ENCODE measurements at regions not wholly inside any gene's neighbourhood (a gene's known extent, or its start where the extent isn't known, plus 50 kb on each side); places are given as distances from the start of the nearest gene placed in this dataset.

DNA sequence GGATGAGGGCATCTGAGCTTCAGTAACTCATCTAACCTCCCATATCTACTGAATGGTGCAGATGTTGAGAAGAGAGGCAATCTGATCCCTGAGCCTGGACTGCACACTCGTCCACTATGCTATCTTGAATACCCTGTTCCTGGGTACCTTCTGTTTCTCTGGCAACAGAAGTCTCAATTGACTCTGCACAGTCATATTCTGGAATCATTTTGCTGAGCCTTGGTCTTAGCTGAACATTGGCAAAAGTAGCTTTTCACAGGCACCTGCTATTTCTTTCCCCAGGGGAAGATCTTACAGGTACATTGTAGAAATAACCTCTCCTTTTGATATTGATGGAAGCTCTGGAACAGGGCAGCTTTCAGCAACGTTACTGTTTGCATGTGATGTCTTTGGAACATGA, 161.5 kb upstream of the GPR101 start:
- Histone ChIP-seq H3K27me3 (ENCODE audit: control insufficient read depth in 2 of 2, insufficient read depth in 2 of 2, low read length in 2 of 2) (peaks cover 0 to 2% of the 10 kb centered on the region in 2 donors), H3K4me1 (ENCODE audit: control insufficient read depth in 1 of 2, insufficient read depth in 2 of 2, low read length in 2 of 2) (no peaks in the 10 kb centered on the region), H3K36me3 (replicated peaks in 1 of 2; ENCODE audit: control insufficient read depth in 1 of 2, insufficient read depth in 2 of 2, low read length in 2 of 2) (no peaks in the 10 kb centered on the region), H3K79me2 (ENCODE audit: insufficient read depth, low read length) (no peaks in the 10 kb centered on the region), H3K9me3 (replicated peaks in 1 of 2; ENCODE audit: control insufficient read depth in 1 of 2, insufficient read depth in 1 of 2, low read length in 2 of 2) (no peaks in the 10 kb centered on the region), H3K4me2 (replicated peaks; ENCODE audit: extremely low read depth, low read length, poor library complexity, severe bottlenecking) (no peak overlapping the region), H3K27ac (ENCODE audit: low read depth in 1 of 2, low read length in 2 of 2) (no peak overlapping the region), H3K4me3 (replicated peaks in 1 of 3; ENCODE audit: low read depth in 2 of 3, low read length in 3 of 3) (no peak overlapping the region), H4K20me1 (ENCODE audit: insufficient read depth, low read length) (no peaks in the 10 kb centered on the region), H3K9ac (ENCODE audit: insufficient read depth, low read length, poor library complexity, severe bottlenecking) (no peak overlapping the region), H2AFZ (ENCODE audit: insufficient read depth, low read depth, low read length, poor library complexity, severe bottlenecking) (no peak overlapping the region)
- H3K9me3 Mint-ChIP-seq: no peaks in the 10 kb centered on the region
- peaks cover 0 to 8% (median 3%) of the 10 kb centered on the region in 3 donors for H3K27me3 Mint-ChIP-seq (ENCODE audit: low read depth in 3 of 3)
- no peak overlapping the region for H3K4me3 Mint-ChIP-seq
- intact Hi-C loops (cut with micrococcal nuclease): no loop called here
- no peaks in the 10 kb centered on the region for H3K4me1 Mint-ChIP-seq
- no CpG with 5 or more reads among the region's 2 CpGs for WGBS (ENCODE audit: insufficient coverage)
- no peak for DNase-seq
- H3K27ac Mint-ChIP-seq: no peak overlapping the region
- no peaks in the 10 kb centered on the region for H3K36me3 Mint-ChIP-seq
- TF ChIP-seq, protein P1, sequence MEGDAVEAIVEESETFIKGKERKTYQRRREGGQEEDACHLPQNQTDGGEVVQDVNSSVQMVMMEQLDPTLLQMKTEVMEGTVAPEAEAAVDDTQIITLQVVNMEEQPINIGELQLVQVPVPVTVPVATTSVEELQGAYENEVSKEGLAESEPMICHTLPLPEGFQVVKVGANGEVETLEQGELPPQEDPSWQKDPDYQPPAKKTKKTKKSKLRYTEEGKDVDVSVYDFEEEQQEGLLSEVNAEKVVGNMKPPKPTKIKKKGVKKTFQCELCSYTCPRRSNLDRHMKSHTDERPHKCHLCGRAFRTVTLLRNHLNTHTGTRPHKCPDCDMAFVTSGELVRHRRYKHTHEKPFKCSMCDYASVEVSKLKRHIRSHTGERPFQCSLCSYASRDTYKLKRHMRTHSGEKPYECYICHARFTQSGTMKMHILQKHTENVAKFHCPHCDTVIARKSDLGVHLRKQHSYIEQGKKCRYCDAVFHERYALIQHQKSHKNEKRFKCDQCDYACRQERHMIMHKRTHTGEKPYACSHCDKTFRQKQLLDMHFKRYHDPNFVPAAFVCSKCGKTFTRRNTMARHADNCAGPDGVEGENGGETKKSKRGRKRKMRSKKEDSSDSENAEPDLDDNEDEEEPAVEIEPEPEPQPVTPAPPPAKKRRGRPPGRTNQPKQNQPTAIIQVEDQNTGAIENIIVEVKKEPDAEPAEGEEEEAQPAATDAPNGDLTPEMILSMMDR (IDR thresholded peaks at IDR 0.05): no peak

DNA sequence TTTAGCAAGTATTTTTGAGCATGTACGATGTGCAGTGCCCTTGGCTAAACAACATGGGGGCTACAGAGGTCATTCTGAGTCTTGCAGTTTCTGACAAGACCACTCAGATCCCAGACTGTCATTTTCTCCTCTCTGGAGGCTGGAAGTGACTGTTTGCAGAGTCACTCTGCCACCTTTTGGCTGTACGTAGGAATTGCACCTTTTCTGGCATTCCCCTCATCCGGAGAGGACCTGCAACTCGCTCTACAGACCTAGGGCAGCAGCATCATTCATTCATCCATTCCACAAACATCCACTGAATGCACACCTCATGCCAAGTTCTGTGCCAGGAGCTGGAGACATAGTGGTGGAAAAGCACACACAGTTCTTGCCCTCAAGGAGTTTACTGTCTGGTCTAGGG, 160.4 kb upstream of the GPR101 start:
- WGBS (ENCODE audit: insufficient coverage): no CpG with 5 or more reads among the region's 4 CpGs
- DNase-seq: no peak

More for the DNA sequence above, 160.4 kb upstream of the GPR101 start:
- peaks cover 0 to 2% of the 10 kb centered on the region in 2 donors for H3K27me3 ChIP-seq (ENCODE audit: control insufficient read depth in 2 of 2, insufficient read depth in 2 of 2, low read length in 2 of 2)
- H3K4me1 ChIP-seq (ENCODE audit: control insufficient read depth in 1 of 2, insufficient read depth in 2 of 2, low read length in 2 of 2): no peaks in the 10 kb centered on the region
- H3K4me3 ChIP-seq (replicated peaks in 1 of 3; ENCODE audit: low read depth in 2 of 3, low read length in 3 of 3): no peak overlapping the region
- no peak overlapping the region for H3K4me2 ChIP-seq (replicated peaks; ENCODE audit: extremely low read depth, low read length, poor library complexity, severe bottlenecking)
- no peak overlapping the region for H2AFZ ChIP-seq (ENCODE audit: insufficient read depth, low read depth, low read length, poor library complexity, severe bottlenecking)
- no peaks in the 10 kb centered on the region for H3K36me3 ChIP-seq (replicated peaks in 1 of 2; ENCODE audit: control insufficient read depth in 1 of 2, insufficient read depth in 2 of 2, low read length in 2 of 2)
- H3K4me3 Mint-ChIP-seq: no peak overlapping the region
- intact Hi-C loops (cut with micrococcal nuclease): no loop called here
- no peaks in the 10 kb centered on the region for H3K9me3 ChIP-seq (replicated peaks in 1 of 2; ENCODE audit: control insufficient read depth in 1 of 2, insufficient read depth in 1 of 2, low read length in 2 of 2)
- H3K27ac Mint-ChIP-seq: no peak overlapping the region
- no peak overlapping the region for H3K9ac ChIP-seq (ENCODE audit: insufficient read depth, low read length, poor library complexity, severe bottlenecking)
- H3K36me3 Mint-ChIP-seq: no peaks in the 10 kb centered on the region
- H3K4me1 Mint-ChIP-seq: no peaks in the 10 kb centered on the region
- H3K9me3 Mint-ChIP-seq: no peaks in the 10 kb centered on the region
- TF ChIP-seq, protein P1 (IDR thresholded peaks at IDR 0.05): peak; percentile 17
- H3K79me2 ChIP-seq (ENCODE audit: insufficient read depth, low read length): no peaks in the 10 kb centered on the region
- peaks cover 0 to 6% (median 4%) of the 10 kb centered on the region in 3 donors for H3K27me3 Mint-ChIP-seq (ENCODE audit: low read depth in 3 of 3)
- no peaks in the 10 kb centered on the region for H4K20me1 ChIP-seq (ENCODE audit: insufficient read depth, low read length)
- no peak overlapping the region for H3K27ac ChIP-seq (ENCODE audit: low read depth in 1 of 2, low read length in 2 of 2)
